ENCODE measurements at regions not wholly inside any gene's neighbourhood (a gene's known extent, or its start where the extent isn't known, plus 50 kb on each side); places are given as distances from the start of the nearest gene placed in this dataset.

DNA sequence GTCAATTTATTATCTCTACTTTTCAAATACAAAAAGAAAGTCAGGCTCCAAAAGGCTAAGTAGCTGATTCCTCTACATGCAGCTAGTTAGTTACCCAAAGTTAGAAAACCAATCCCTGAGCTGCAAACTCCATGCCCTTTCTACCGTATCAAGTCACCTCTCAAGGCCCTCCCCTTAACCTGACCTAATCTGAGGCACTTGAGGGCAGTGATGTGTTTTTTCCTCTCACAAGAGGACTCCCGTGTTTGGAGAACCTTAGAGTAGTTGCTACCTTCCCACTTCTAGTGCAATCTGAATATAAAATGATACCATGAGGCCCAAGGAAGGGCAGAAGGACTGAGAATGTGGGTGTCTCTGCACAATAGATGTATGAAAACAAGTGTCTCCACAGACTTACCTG lies 907.9 kb upstream of the CELF4 start:
- Histone ChIP-seq H3K4me1 (no peaks in the 10 kb centered on the region), H3K27me3 (replicated peaks; ENCODE audit: control insufficient read depth, insufficient read depth, low read length) (no peaks in the 10 kb centered on the region), H3K4me3 (ENCODE audit: low read depth, low read length) (no peak overlapping the region), H3K36me3 (ENCODE audit: control insufficient read depth, insufficient read depth, low read length) (no peaks in the 10 kb centered on the region), H3K9me3 (no peaks in the 10 kb centered on the region)
- no peaks in the 10 kb centered on the region for H3K9me3 Mint-ChIP-seq (ENCODE audit: unreplicated experiment)
- intact Hi-C loops (cut with micrococcal nuclease; ENCODE audit: unreplicated experiment), result no loop called here
- no peaks in the 10 kb centered on the region for H3K36me3 Mint-ChIP-seq (ENCODE audit: insufficient read depth, unreplicated experiment)
- no peak overlapping the region for H3K4me3 Mint-ChIP-seq (ENCODE audit: unreplicated experiment)
- H3K4me1 Mint-ChIP-seq (ENCODE audit: low read depth, unreplicated experiment), result no peaks in the 10 kb centered on the region
- POLR2A ChIA-PET, result no interaction called here
- no peaks in the 10 kb centered on the region for H3K27me3 Mint-ChIP-seq (ENCODE audit: insufficient read depth, unreplicated experiment)
- H3K27ac Mint-ChIP-seq (ENCODE audit: unreplicated experiment), result no peak overlapping the region
- BruUV-seq (replicated peaks), result no TSS peak
- TF ChIP-seq, protein P1, sequence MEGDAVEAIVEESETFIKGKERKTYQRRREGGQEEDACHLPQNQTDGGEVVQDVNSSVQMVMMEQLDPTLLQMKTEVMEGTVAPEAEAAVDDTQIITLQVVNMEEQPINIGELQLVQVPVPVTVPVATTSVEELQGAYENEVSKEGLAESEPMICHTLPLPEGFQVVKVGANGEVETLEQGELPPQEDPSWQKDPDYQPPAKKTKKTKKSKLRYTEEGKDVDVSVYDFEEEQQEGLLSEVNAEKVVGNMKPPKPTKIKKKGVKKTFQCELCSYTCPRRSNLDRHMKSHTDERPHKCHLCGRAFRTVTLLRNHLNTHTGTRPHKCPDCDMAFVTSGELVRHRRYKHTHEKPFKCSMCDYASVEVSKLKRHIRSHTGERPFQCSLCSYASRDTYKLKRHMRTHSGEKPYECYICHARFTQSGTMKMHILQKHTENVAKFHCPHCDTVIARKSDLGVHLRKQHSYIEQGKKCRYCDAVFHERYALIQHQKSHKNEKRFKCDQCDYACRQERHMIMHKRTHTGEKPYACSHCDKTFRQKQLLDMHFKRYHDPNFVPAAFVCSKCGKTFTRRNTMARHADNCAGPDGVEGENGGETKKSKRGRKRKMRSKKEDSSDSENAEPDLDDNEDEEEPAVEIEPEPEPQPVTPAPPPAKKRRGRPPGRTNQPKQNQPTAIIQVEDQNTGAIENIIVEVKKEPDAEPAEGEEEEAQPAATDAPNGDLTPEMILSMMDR (IDR thresholded peaks at IDR 0.05; ENCODE audit: insufficient read depth in 1 of 2, low read depth in 1 of 2, low read length in 1 of 2, severe bottlenecking in 1 of 2, unreplicated experiment in 1 of 2), result no peak
- CTCF ChIA-PET, result no interaction called here
- no peak for DNase-seq

DNA sequence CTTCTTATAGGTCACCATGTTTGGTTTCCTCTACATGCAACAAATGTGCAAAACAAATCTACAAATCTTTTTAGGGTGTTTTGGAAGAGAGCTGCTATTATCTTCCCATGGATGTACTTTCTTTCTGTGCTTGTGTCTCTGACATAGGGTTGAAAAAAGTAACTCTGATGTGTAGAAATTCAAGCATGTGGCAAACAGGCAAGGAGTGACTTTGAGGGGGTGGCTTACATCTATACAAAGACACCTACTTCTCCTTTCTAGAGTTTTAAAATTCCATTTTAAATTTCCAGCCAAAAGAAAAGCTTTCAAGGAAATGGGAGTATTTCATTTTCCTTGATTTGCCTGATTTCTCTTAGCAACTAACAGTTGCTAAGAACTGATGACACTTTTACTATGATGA lies 904.8 kb upstream of the CELF4 start:
- POLR2A ChIA-PET, result no interaction called here
- Mint-ChIP-seq H3K4me3 (ENCODE audit: unreplicated experiment) (no peak overlapping the region), H3K36me3 (ENCODE audit: insufficient read depth, unreplicated experiment) (no peaks in the 10 kb centered on the region), H3K27ac (ENCODE audit: unreplicated experiment) (no peak overlapping the region), H3K4me1 (ENCODE audit: low read depth, unreplicated experiment) (no peaks in the 10 kb centered on the region), H3K27me3 (ENCODE audit: insufficient read depth, unreplicated experiment) (no peaks in the 10 kb centered on the region), H3K9me3 (ENCODE audit: unreplicated experiment) (no peaks in the 10 kb centered on the region)
- intact Hi-C loops (cut with micrococcal nuclease; ENCODE audit: unreplicated experiment), result no loop called here
- CTCF ChIA-PET, result no interaction called here
- Histone ChIP-seq H3K9me3 (no peaks in the 10 kb centered on the region), H3K4me3 (ENCODE audit: low read depth, low read length) (no peak overlapping the region), H3K4me1 (no peaks in the 10 kb centered on the region), H3K27me3 (replicated peaks; ENCODE audit: control insufficient read depth, insufficient read depth, low read length) (no peaks in the 10 kb centered on the region), H3K36me3 (ENCODE audit: control insufficient read depth, insufficient read depth, low read length) (no peaks in the 10 kb centered on the region)
- TF ChIP-seq, protein P1 (IDR thresholded peaks at IDR 0.05; ENCODE audit: insufficient read depth in 1 of 2, low read depth in 1 of 2, low read length in 1 of 2, severe bottlenecking in 1 of 2, unreplicated experiment in 1 of 2), result no peak
- no peak for DNase-seq
- BruUV-seq (replicated peaks), result no TSS peak

DNA sequence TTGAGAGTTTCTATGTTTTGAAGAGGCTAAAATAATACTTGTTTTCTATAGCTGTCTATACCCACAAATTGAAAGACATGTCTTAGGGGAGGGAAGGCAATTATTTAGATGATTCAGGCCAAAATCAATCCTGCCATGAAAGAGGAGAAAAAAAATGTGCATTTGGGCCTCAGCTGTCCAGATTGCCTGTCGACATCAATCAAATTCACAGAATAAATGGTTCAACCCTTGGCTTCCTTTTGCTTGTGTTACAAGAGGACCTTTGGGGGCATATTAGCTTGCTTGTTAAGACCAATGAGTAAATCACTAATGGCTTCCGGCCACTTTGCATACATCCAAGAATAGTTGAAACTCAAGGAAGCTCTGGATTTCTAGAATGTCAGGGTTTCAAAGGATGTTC lies 900.8 kb upstream of the CELF4 start:
- no peak for DNase-seq
- H3K36me3 Mint-ChIP-seq (ENCODE audit: insufficient read depth, unreplicated experiment), result no peaks in the 10 kb centered on the region
- Histone ChIP-seq H3K27me3 (replicated peaks; ENCODE audit: control insufficient read depth, insufficient read depth, low read length) (no peaks in the 10 kb centered on the region), H3K9me3 (no peaks in the 10 kb centered on the region), H3K4me3 (ENCODE audit: low read depth, low read length) (no peak overlapping the region), H3K4me1 (no peaks in the 10 kb centered on the region), H3K36me3 (ENCODE audit: control insufficient read depth, insufficient read depth, low read length) (no peaks in the 10 kb centered on the region)
- BruUV-seq (replicated peaks), result no TSS peak
- H3K4me1 Mint-ChIP-seq (ENCODE audit: low read depth, unreplicated experiment), result no peaks in the 10 kb centered on the region
- ChIA-PET CTCF (no interaction called here), POLR2A (no interaction called here)
- intact Hi-C loops (cut with micrococcal nuclease; ENCODE audit: unreplicated experiment), result no loop called here
- no peaks in the 10 kb centered on the region for H3K27me3 Mint-ChIP-seq (ENCODE audit: insufficient read depth, unreplicated experiment)
- H3K9me3 Mint-ChIP-seq (ENCODE audit: unreplicated experiment), result no peaks in the 10 kb centered on the region
- H3K4me3 Mint-ChIP-seq (ENCODE audit: unreplicated experiment), result no peak overlapping the region
- TF ChIP-seq, protein P1 (IDR thresholded peaks at IDR 0.05; ENCODE audit: insufficient read depth in 1 of 2, low read depth in 1 of 2, low read length in 1 of 2, severe bottlenecking in 1 of 2, unreplicated experiment in 1 of 2), result no peak
- H3K27ac Mint-ChIP-seq (ENCODE audit: unreplicated experiment), result no peak overlapping the region

All from Caco-2 (cell line).